PC-9 (cell line): ENCODE measurements at regions not wholly inside any gene's neighbourhood (a gene's known extent, or its start where the extent isn't known, plus 50 kb on each side); places are given as distances from the start of the nearest gene placed in this dataset.

Source experiments
- BruUV-seq: library from RNA; stranded (reverse); fragments of 400-500 nt; replicated peaks from 2 replicates; lab custom pipeline; 2021; lab: Mats Ljungman, UMichigan
- CTCF ChIA-PET: fragments of 300-600 bp; sonication (Branson Sonifier 250); formaldehyde crosslinking; loops from one replicate; lab custom pipeline; 2022; ENCODE audit warnings: antibody characterized with exemption; lab: Charles Lee
- POLR2A ChIA-PET: fragments of 300-600 bp; sonication (Branson Sonifier 250); formaldehyde crosslinking; loops from one replicate; lab custom pipeline; 2022; ENCODE audit warnings: antibody characterized with exemption; ENCODE audit not compliant: unreplicated experiment; lab: Charles Lee
- DNase-seq, 2 experiments: peaks; one replicate each; pipeline versions ENCODE4 v3.0.0 to v3.0.0-alpha.2; 2015 to 2022; ENCODE audit warnings: mixed read lengths in 1 of 2
- H2AFZ ChIP-seq: fragments of 200-600 bp; sonication (generic); 2 replicates; pipeline ENCODE4 v1.8.1; 2017; ENCODE audit warnings: antibody characterized with exemption
- H3F3A ChIP-seq: fragments of 200-600 bp; sonication (generic); 2 replicates; pipeline ENCODE4 v1.8.1; 2017; ENCODE audit warnings: antibody characterized with exemption, mild to moderate bottlenecking, low read depth; ENCODE audit not compliant: insufficient read depth
- H3K27ac ChIP-seq: fragments of 200-600 bp; sonication (generic); 2 replicates; pipeline ENCODE4 v1.6.1; 2016; ENCODE audit warnings: mixed run types
- H3K27me3 ChIP-seq: fragments of 200-600 bp; sonication (generic); 2 replicates; pipeline ENCODE4 v1.6.1; 2016; ENCODE audit warnings: low read depth, mixed run types; ENCODE audit not compliant: insufficient read depth
- H3K36me3 ChIP-seq: fragments of 200-600 bp; sonication (generic); 2 replicates; pipeline ENCODE4 v1.6.1; 2016; ENCODE audit warnings: low read depth, mixed run types
- H3K4me1 ChIP-seq: fragments of 200-600 bp; sonication (generic); replicated peaks from 2 replicates; pipeline ENCODE4 v1.6.1; 2016; ENCODE audit warnings: mixed run types; ENCODE audit not compliant: insufficient read depth
- H3K4me2 ChIP-seq: fragments of 200-600 bp; sonication (generic); 2 replicates; pipeline ENCODE4 v1.6.1; 2017; ENCODE audit warnings: mixed run types
- H3K4me3 ChIP-seq: fragments of 200-600 bp; sonication (generic); 2 replicates; pipeline ENCODE4 v1.6.1; 2016; ENCODE audit warnings: mixed run types
- H3K79me2 ChIP-seq: fragments of 200-600 bp; sonication (generic); 2 replicates; pipeline ENCODE4 v1.6.1; 2017; ENCODE audit warnings: low read depth, mixed run types
- H3K9me2 ChIP-seq: fragments of 200-600 bp; sonication (generic); 2 replicates; pipeline ENCODE4 v1.8.1; 2017; ENCODE audit warnings: mild to moderate bottlenecking; ENCODE audit not compliant: insufficient read depth
- H3K9me3 ChIP-seq: fragments of 200-600 bp; sonication (generic); 2 replicates; pipeline ENCODE4 v1.8.1; 2016; ENCODE audit warnings: low read depth; ENCODE audit not compliant: insufficient read depth
- H4K20me1 ChIP-seq: fragments of 200-600 bp; sonication (generic); 2 replicates; pipeline ENCODE4 v1.8.1; 2017; ENCODE audit not compliant: insufficient read depth
- CTCF ChIP-seq: fragments of 200-600 bp; sonication (generic); conservative IDR thresholded peaks from 2 replicates; pipeline ENCODE4 v1.6.1; 2017; ENCODE audit warnings: mixed run types, antibody characterized with exemption, mild to moderate bottlenecking, moderate library complexity
- EZH2 ChIP-seq: fragments of 200-600 bp; sonication (generic); IDR thresholded peaks from 2 replicates; pipeline ENCODE4 v1.8.0; 2017; ENCODE audit warnings: antibody characterized with exemption, low read depth
- intact Hi-C: fragments of 100-400 bp; cut with micrococcal nuclease; formaldehyde crosslinking; loops from one replicate; pipeline ENCODE4 v1.10.0; 2022; ENCODE audit not compliant: unreplicated experiment

- Histone ChIP-seq H3F3A (no peaks in the 10 kb centered on the region), H3K27ac (no peak overlapping the region), H3K4me1 (no peaks in the 10 kb centered on the region), H3K36me3 (no peaks in the 10 kb centered on the region), H3K27me3 (no peaks in the 10 kb centered on the region), H3K79me2 (no peaks in the 10 kb centered on the region), H3K9me2 (no peaks in the 10 kb centered on the region), H4K20me1 (no peaks in the 10 kb centered on the region), H3K4me2 (no peak overlapping the region), H3K9me3 (no peaks in the 10 kb centered on the region), H2AFZ (no peak overlapping the region), H3K4me3 (no peak overlapping the region)
- POLR2A ChIA-PET = no interaction called here
- TF ChIP-seq CTCF (no peak), EZH2 (no peak)
- no TSS peak for BruUV-seq
- intact Hi-C loops = no loop called here
- CTCF ChIA-PET = no interaction called here
- no peak for DNase-seq
Measured at GRCh38 chr6:8738951-8739350, 303.6 kb upstream of the SLC35B3 start.

GRCh38 chr6:8736156-8736895 is 301.0 kb upstream of the SLC35B3 start:
- ChIA-PET POLR2A (no interaction called here), CTCF (no interaction called here)
- no peak overlapping the region for H3K4me2 ChIP-seq
- TF ChIP-seq CTCF (no peak), EZH2 (no peak)
- no peak for DNase-seq
- no peaks in the 10 kb centered on the region for H3K27me3 ChIP-seq
- H4K20me1 ChIP-seq = no peaks in the 10 kb centered on the region
- no peaks in the 10 kb centered on the region for H3K36me3 ChIP-seq
- H2AFZ ChIP-seq = no peak overlapping the region
- no peaks in the 10 kb centered on the region for H3K79me2 ChIP-seq
- H3K4me3 ChIP-seq = no peak overlapping the region
- H3K9me3 ChIP-seq = no peaks in the 10 kb centered on the region
- H3K27ac ChIP-seq = no peak overlapping the region
- H3F3A ChIP-seq = no peaks in the 10 kb centered on the region
- H3K9me2 ChIP-seq = no peaks in the 10 kb centered on the region
- intact Hi-C loops = no loop called here
- BruUV-seq = no TSS peak
- H3K4me1 ChIP-seq = no peaks in the 10 kb centered on the region

- Histone ChIP-seq H3K79me2 (no peaks in the 10 kb centered on the region), H3K27me3 (no peaks in the 10 kb centered on the region), H3K4me1 (no peaks in the 10 kb centered on the region), H3K27ac (no peak overlapping the region), H3K4me3 (no peak overlapping the region), H4K20me1 (no peaks in the 10 kb centered on the region), H3F3A (no peaks in the 10 kb centered on the region), H3K9me2 (no peaks in the 10 kb centered on the region), H3K4me2 (no peak overlapping the region), H2AFZ (no peak overlapping the region), H3K36me3 (no peaks in the 10 kb centered on the region), H3K9me3 (no peaks in the 10 kb centered on the region)
- no TSS peak for BruUV-seq
- DNase-seq = no peak
- TF ChIP-seq EZH2 (no peak), CTCF (no peak)
- intact Hi-C loops = no loop called here
- CTCF ChIA-PET = no interaction called here
- POLR2A ChIA-PET = no interaction called here
Measured at GRCh38 chr6:8733879-8734278, 298.5 kb upstream of the SLC35B3 start.
